Loucy (cell line): ENCODE measurements at regions not wholly inside any gene's neighbourhood (a gene's known extent, or its start where the extent isn't known, plus 50 kb on each side); places are given as distances from the start of the nearest gene placed in this dataset.

Source experiments
- H2AFZ ChIP-seq: fragments of 200-600 bp; sonication (generic); 2 replicates; pipeline ENCODE4 v1.6.0; 2016; ENCODE audit warnings: antibody characterized with exemption, mild to moderate bottlenecking, low read length, moderate library complexity
- H3F3A ChIP-seq: fragments of 200-600 bp; 2 replicates; pipeline ENCODE4 v1.6.0; 2016; ENCODE audit warnings: antibody characterized with exemption, low read depth, mild to moderate bottlenecking
- H3K27me3 ChIP-seq: fragments of 200-600 bp; sonication (generic); 2 replicates; pipeline ENCODE4 v1.6.1; 2014; ENCODE audit warnings: low read length, mild to moderate bottlenecking; ENCODE audit not compliant: insufficient read depth, poor library complexity, severe bottlenecking
- H3K36me3 ChIP-seq: fragments of 200-600 bp; sonication (generic); 2 replicates; pipeline ENCODE4 v1.6.1; 2016; ENCODE audit warnings: low read length; ENCODE audit not compliant: insufficient read depth
- H3K4me1 ChIP-seq: fragments of 200-600 bp; sonication (generic); 2 replicates; pipeline ENCODE4 v1.5.1; 2014; ENCODE audit warnings: low read length, mild to moderate bottlenecking; ENCODE audit not compliant: insufficient read depth, poor library complexity, severe bottlenecking
- H3K4me2 ChIP-seq: fragments of 200-600 bp; sonication (generic); 2 replicates; pipeline ENCODE4 v1.6.0; 2014; ENCODE audit warnings: antibody characterized with exemption, low read length, low read depth, mild to moderate bottlenecking; ENCODE audit not compliant: poor library complexity, severe bottlenecking
- H3K4me3 ChIP-seq: fragments of 200-600 bp; sonication (generic); 2 replicates; pipeline ENCODE4 v1.5.1; 2014; ENCODE audit warnings: low read length, mild to moderate bottlenecking, mixed read lengths; ENCODE audit not compliant: poor library complexity, severe bottlenecking
- H3K79me2 ChIP-seq: fragments of 200-600 bp; sonication (generic); 2 replicates; pipeline ENCODE4 v1.6.1; 2014; ENCODE audit warnings: low read length; ENCODE audit not compliant: insufficient read depth
- H3K9ac ChIP-seq: fragments of 200-600 bp; sonication (generic); 2 replicates; pipeline ENCODE4 v1.6.0; 2014; ENCODE audit warnings: mild to moderate bottlenecking, low read depth, low read length, moderate library complexity; ENCODE audit not compliant: poor library complexity, severe bottlenecking
- H3K9me2 ChIP-seq: fragments of 200-600 bp; sonication (generic); replicated peaks from 2 replicates; pipeline ENCODE4 v1.6.1; 2016; ENCODE audit warnings: low read depth, low read length, mixed read lengths
- H3K9me3 ChIP-seq: fragments of 200-600 bp; sonication (generic); 2 replicates; pipeline ENCODE4 v1.6.1; 2014; ENCODE audit warnings: mild to moderate bottlenecking, antibody characterized with exemption, low read length, low read depth; ENCODE audit not compliant: insufficient read depth
- H4K20me1 ChIP-seq: fragments of 200-600 bp; sonication (generic); 2 replicates; pipeline ENCODE4 v1.6.0; 2014; ENCODE audit warnings: antibody characterized with exemption, low read length, mild to moderate bottlenecking; ENCODE audit not compliant: insufficient read depth, poor library complexity, severe bottlenecking
- EZH2phosphoT487 ChIP-seq: fragments of 200-600 bp; IDR thresholded peaks from 2 replicates; pipeline ENCODE4 v1.6.1; 2018; ENCODE audit warnings: antibody characterized with exemption, mild to moderate bottlenecking, moderate library complexity, borderline replicate concordance
- TF ChIP-seq, protein P1 (sequence below): fragments of 200-600 bp; sonication (generic); conservative IDR thresholded peaks from 2 replicates; pipeline ENCODE4 v1.5.1; 2014; ENCODE audit warnings: mild to moderate bottlenecking, antibody characterized with exemption, low read length

GRCh38 chr18:61954096-61954746, 61.4 kb upstream of the RNF152 start:
- H3K4me3 ChIP-seq: no peak overlapping the region
- no peak overlapping the region for H2AFZ ChIP-seq

DNA sequence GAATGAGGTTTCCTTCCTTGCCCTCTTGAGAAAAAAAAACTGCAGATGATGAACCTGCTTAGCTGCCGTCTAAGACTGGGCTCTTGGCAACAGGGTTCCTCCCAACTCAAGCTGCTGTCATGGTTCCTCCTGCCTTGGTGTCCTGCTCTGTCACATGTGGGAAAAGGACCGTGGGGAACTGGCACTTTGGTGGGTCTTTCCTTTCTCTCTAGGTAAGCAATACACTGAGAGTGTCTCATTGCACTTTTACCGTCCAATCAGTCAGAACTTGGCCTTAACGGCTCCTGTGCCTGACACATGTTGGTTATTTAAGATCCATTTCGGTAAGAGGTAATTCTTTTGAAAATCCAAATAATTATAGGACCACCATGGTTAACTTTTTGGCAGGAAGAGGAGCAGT, 60.8 kb upstream of the RNF152 start:
- Histone ChIP-seq H3K36me3 (no peaks in the 10 kb centered on the region), H2AFZ (0 out of 2 replicates have a peak overlapping the region, but pooled peaks have one; percentile 39), H3K79me2 (no peaks in the 10 kb centered on the region), H3F3A (no peaks in the 10 kb centered on the region), H3K27me3 (no peaks in the 10 kb centered on the region), H3K4me3 (no peak overlapping the region), H3K4me1 (no peaks in the 10 kb centered on the region), H3K9me2 (no peaks in the 10 kb centered on the region), H3K9ac (no peak overlapping the region), H3K9me3 (no peaks in the 10 kb centered on the region), H3K4me2 (no peak overlapping the region), H4K20me1 (no peaks in the 10 kb centered on the region)
- no peak for TF ChIP-seq EZH2phosphoT487
- TF ChIP-seq, protein P1, sequence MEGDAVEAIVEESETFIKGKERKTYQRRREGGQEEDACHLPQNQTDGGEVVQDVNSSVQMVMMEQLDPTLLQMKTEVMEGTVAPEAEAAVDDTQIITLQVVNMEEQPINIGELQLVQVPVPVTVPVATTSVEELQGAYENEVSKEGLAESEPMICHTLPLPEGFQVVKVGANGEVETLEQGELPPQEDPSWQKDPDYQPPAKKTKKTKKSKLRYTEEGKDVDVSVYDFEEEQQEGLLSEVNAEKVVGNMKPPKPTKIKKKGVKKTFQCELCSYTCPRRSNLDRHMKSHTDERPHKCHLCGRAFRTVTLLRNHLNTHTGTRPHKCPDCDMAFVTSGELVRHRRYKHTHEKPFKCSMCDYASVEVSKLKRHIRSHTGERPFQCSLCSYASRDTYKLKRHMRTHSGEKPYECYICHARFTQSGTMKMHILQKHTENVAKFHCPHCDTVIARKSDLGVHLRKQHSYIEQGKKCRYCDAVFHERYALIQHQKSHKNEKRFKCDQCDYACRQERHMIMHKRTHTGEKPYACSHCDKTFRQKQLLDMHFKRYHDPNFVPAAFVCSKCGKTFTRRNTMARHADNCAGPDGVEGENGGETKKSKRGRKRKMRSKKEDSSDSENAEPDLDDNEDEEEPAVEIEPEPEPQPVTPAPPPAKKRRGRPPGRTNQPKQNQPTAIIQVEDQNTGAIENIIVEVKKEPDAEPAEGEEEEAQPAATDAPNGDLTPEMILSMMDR: no peak

More at GRCh38 chr18:61954096-61954746, 61.4 kb upstream of the RNF152 start:
- Histone ChIP-seq H4K20me1 (no peaks in the 10 kb centered on the region), H3K27me3 (no peaks in the 10 kb centered on the region), H3K9me2 (no peaks in the 10 kb centered on the region), H3K4me1 (no peaks in the 10 kb centered on the region), H3K36me3 (no peaks in the 10 kb centered on the region), H3K9me3 (no peaks in the 10 kb centered on the region), H3K4me2 (no peak overlapping the region), H3F3A (no peaks in the 10 kb centered on the region), H3K79me2 (no peaks in the 10 kb centered on the region), H3K9ac (no peak overlapping the region)
- TF ChIP-seq EZH2phosphoT487: no peak
- TF ChIP-seq, protein P1: no peak

DNA sequence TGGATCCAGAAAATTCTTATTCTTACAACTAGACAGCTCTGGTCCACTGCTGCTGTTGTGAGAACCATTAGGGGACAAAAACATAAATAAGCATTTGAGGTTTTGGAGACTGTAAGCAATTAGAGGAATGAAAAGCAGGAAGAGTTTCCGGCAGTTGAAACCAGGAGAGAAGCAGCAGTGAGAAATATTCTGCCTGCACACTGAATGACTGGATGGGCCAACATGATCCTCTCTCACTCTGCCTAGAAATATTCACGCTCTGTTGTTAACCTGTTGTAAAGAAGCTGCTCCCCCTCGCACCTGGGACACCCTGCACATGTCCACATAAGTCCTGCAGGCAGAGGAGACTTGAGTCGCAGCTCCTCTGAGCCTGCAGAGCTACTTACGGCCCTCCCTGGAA, 60.4 kb upstream of the RNF152 start:
- Histone ChIP-seq H4K20me1 (no peaks in the 10 kb centered on the region), H3K4me3 (no peak overlapping the region)
- TF ChIP-seq, protein P1: no peak
- TF ChIP-seq EZH2phosphoT487: no peak

More for the DNA sequence above, 60.4 kb upstream of the RNF152 start:
- no peaks in the 10 kb centered on the region for H3K36me3 ChIP-seq
- H3K79me2 ChIP-seq: no peaks in the 10 kb centered on the region
- no peaks in the 10 kb centered on the region for H3K27me3 ChIP-seq
- H2AFZ ChIP-seq: 0 out of 2 replicates have a peak overlapping the region, but pooled peaks have one; percentile 39
- H3K9ac ChIP-seq: no peak overlapping the region
- H3K4me2 ChIP-seq: no peak overlapping the region
- no peaks in the 10 kb centered on the region for H3K9me2 ChIP-seq
- H3K9me3 ChIP-seq: no peaks in the 10 kb centered on the region
- H3K4me1 ChIP-seq: no peaks in the 10 kb centered on the region
- no peaks in the 10 kb centered on the region for H3F3A ChIP-seq
